ENCODE measurements at regions not wholly inside any gene's neighbourhood (a gene's known extent, or its start where the extent isn't known, plus 50 kb on each side); places are given as distances from the start of the nearest gene placed in this dataset.
"Not testable (repeated sequence)": the region's sequence is repeated elsewhere in the genome, so short reads cannot be mapped to it uniquely, and the experiment has no call there.

- DNase-seq (ENCODE audit: low read depth), result no peak
Measured at GRCh38 chr5:166074582-166075481, 2216.6 kb upstream of the WWC1 start.

GRCh38 chr5:166083183-166083959 is 2208.1 kb upstream of the WWC1 start:
- no peak for DNase-seq (ENCODE audit: low read depth)

- DNase-seq (ENCODE audit: low read depth), result no peak
Measured at GRCh38 chr5:166086568-166086967, 2204.9 kb upstream of the WWC1 start.

GRCh38 chr5:166088389-166089039 is 2202.9 kb upstream of the WWC1 start:
- DNase-seq (ENCODE audit: low read depth), result no peak

GRCh38 chr5:166091931-166092330 is 2199.5 kb upstream of the WWC1 start:
- no peak for DNase-seq (ENCODE audit: low read depth)

DNA sequence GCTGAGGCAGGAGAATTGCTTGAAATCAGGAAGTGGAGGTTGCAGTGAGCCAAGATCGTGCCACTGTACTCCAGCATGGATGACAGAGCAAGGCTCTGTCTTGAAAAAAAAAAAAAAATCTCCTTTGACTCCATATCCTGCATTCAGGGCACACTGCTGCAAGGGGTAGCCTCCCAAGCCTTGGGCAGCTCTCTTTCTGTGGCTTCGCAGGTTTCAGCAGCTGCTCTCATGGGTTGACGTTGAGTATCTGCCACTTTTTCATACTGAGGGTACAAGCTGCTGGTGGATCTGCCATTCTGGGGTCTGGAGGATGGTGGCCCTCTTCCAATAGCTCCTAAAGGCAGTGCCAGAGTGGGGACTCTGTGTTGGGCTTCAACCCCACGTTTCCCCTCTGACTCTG is 2198.1 kb upstream of the WWC1 start:
- no peak for DNase-seq (ENCODE audit: low read depth)

DNA sequence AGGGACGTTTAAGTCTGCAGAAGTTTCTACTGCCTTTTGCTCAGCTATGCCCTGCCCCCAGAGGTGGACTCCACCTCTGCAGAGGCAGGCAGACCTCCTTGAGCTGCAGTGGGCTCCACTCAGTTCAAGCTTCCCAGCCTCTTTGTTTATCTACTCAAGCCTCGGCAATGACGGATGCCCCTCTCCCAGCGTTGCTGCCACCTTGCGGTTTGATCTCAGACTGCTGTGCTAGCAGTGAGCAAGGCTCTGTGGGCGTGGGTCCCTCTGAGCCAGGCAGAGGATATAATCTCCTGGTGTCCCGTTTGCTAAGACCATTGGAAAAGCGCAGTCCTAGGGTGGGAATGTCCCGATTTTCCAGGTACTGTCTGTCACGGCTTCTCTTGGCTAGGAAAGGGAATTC is 2188.5 kb upstream of the WWC1 start:
- DNase-seq (ENCODE audit: low read depth), result no peak

GRCh38 chr5:166111021-166111420 is 2180.4 kb upstream of the WWC1 start:
- no peak for DNase-seq (ENCODE audit: low read depth)

DNA sequence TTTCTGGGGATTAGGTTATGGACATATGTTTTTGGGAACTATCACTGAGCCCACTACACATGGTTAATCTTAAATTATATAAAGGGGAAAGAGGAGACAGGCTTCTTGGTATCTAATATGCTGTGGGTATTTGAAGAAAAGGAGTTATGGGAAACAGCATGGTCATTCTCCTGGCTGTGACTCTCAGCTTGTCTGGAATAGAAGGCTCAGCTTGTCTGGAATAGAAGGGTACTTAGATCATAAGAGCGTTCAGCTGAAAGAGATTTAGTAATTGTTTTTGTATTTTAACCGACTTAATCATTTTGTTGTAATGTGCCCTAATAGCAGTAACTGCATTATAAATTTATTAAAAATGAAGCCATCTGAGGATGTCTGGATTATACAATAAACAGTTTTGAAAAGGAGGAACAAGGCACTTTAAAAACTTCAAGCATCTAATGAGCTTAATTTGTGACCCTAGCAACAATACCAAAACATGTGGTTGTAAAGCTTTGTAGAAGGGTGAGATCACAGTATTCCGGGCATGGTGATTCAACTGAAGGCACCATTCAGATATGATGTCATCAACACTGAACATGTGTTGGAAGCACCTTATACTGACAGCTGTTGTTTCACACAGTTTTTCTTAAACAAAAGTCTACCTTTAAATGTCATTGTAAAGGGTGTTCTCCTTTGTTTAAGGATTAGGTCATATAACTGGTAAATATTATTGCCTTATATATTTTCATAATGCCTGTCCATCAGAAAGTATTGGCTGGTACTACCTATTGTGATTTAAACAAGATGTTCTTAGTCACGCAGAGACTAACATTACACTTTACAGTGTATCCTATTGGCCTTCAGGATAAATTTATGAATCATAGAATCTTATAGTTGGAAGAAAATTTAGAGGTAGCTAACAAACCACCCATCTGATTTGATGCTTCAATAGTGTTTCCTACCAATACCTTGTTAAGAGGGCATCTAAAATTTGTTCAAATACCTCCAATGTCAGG is 2174.1 kb upstream of the WWC1 start:
- DNase-seq (ENCODE audit: low read depth), result no peak

DNA sequence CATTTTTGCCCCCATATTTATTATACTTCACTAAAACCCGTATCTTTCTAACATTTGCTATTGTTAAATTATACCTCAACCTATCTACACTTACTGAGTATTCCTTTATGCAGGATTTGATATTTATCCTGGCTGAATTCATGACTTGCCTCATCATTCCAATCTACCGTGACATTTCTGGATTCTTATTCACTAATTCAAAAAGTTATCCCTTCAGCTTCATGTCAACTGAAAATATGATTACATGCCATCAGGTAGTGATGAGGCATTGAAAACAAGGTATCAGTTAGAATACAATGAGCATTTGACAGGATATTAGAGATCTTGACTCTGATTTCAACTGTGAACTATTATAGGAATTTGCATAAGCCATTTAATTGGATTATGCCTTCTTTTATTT is 2171.9 kb upstream of the WWC1 start:
- DNase-seq (ENCODE audit: low read depth), result no peak

GRCh38 chr5:166123717-166124116 is 2167.7 kb upstream of the WWC1 start:
- DNase-seq (ENCODE audit: low read depth), result no peak

- DNase-seq (ENCODE audit: low read depth), result no peak
Measured at GRCh38 chr5:166127766-166128570, 2163.5 kb upstream of the WWC1 start.

DNA sequence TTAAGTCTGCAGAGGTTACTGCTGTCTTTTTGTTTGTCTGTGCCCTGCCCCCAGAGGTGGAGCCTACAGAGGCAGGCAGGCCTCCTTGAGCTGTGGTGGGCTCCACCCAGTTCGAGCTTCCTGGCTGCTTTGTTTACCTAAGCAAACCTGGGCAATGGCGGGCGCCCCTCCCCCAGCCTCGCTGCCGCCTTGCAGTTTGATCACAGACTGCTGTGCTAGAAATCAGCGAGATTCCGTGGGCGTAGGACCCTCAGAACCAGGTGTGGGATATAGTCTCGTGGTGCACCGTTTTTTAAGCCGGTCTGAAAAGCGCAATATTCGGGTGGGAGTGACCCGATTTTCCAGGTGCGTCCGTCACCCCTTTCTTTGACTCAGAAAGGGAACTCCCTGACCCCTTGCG is 2146.3 kb upstream of the WWC1 start:
- not testable (repeated sequence) for DNase-seq (ENCODE audit: low read depth)

DNA sequence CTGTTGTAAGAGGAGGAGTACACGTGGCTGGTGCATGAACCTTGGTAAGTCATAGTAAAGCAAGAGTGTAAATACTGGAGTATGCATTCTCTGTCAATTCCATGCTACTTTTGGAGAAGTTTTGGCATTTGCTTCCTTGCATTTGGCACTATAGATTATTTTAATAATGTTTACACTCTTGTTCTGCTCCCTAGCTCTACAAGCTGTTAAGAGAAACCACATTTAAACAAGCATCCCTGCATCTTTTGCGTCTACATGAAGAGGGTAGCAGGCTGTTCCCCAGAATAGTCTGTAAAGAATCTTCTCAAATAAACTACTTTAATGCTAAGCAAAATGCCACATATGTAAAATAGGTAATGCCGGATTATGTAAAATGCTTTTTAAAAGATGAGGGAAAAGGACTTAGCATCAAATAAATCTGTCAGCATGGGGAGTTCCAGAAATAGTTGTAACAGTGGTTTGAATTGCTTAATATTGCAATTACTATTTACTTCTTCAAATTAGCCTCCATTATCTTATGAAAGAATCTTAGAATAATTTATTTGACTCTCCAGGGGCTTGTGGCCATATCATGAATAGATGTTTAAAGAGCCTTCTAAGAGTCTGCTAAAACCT is 2127.3 kb upstream of the WWC1 start:
- no peak for DNase-seq (ENCODE audit: low read depth)

DNA sequence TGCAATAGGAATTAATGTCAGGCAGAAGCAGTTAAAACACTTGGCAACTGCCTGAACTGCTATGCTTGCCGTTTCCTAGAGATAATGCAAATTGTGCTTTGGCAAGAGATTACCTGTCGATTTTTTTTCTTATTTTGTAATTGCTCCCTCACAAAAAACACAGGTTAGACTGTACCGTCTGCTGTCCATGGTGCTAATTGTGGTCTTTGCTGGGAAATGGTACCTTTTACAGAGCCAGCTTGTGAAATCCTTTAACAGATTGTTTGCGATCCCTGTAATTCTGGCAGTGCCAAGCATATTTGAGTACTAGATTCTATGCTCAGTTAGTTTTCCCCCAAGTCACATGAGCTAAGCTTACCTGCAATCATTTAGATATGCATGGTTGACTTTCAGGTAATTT is 2125.8 kb upstream of the WWC1 start:
- no peak for DNase-seq (ENCODE audit: low read depth)

GRCh38 chr5:166166071-166166470 is 2125.4 kb upstream of the WWC1 start:
- DNase-seq (ENCODE audit: low read depth), result no peak

DNA sequence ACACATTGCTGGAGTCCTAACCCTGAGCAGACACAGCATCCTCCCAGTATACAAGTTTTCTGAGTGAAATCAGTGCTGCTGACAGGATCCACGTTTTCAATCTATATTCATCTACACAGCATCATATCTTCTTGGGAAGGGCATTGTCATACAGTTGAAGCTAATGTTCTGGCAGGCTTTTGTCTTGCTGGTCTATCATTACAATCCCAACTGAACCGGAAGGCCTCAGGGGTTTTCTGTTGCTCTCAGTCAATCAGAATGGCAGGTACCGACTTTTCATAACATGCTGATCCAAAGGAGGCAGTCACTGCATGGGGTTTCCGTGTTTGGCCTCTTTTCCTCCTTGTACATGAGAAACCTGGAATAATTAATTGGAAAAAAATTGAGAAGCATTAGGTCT is 2118.8 kb upstream of the WWC1 start:
- no peak for DNase-seq (ENCODE audit: low read depth)

- DNase-seq (ENCODE audit: low read depth), result no peak
Measured at GRCh38 chr5:166178411-166179080, 2112.9 kb upstream of the WWC1 start.

- no peak for DNase-seq (ENCODE audit: low read depth)
Measured at GRCh38 chr5:166185185-166185584, 2106.3 kb upstream of the WWC1 start.
